AG09309 (cell line): ENCODE measurements at regions not wholly inside any gene's neighbourhood (a gene's known extent, or its start where the extent isn't known, plus 50 kb on each side); places are given as distances from the start of the nearest gene placed in this dataset.

ENCODE experiments used
- DNase-seq: peaks from one replicate; pipeline ENCODE4 v3.0.0-alpha.2; 2010; ENCODE audit warnings: low read depth
- H3K4me3 ChIP-seq: 2 replicates; pipeline ENCODE4 v1.5.1; 2011; ENCODE audit warnings: mild to moderate bottlenecking, low read depth, low read length, moderate library complexity; ENCODE audit not compliant: control insufficient read depth
- TF ChIP-seq, protein P1 (sequence below): IDR thresholded peaks from 2 replicates; pipeline ENCODE4 v1.5.1; 2011; ENCODE audit warnings: mild to moderate bottlenecking, low read depth, low read length, inconsistent platforms; ENCODE audit not compliant: insufficient read depth, control insufficient read depth; ENCODE audit errors: missing control alignments

DNA sequence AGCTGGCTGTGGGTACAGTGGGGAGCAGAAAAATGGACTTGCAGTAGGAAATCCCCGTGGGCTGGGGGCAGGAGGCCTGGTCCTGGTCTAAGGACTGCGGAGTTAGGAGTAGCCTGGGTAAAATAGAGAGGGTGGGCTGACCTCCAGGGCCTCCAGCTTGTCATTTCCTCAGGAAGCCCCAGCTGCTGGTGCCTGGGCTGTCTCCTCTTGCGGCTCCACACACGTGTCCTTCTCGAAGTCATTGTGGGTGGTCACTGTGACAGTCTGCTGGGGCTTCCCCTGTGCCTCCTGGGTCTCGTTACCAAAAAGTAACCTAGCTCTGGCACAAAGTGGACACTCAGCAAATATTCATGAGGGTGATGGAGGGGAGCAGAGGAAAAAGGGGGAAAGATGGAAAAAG lies 259.7 kb downstream of the FGF9 start:
- no peak overlapping the region for H3K4me3 ChIP-seq
- no peak for DNase-seq
- TF ChIP-seq, protein P1, sequence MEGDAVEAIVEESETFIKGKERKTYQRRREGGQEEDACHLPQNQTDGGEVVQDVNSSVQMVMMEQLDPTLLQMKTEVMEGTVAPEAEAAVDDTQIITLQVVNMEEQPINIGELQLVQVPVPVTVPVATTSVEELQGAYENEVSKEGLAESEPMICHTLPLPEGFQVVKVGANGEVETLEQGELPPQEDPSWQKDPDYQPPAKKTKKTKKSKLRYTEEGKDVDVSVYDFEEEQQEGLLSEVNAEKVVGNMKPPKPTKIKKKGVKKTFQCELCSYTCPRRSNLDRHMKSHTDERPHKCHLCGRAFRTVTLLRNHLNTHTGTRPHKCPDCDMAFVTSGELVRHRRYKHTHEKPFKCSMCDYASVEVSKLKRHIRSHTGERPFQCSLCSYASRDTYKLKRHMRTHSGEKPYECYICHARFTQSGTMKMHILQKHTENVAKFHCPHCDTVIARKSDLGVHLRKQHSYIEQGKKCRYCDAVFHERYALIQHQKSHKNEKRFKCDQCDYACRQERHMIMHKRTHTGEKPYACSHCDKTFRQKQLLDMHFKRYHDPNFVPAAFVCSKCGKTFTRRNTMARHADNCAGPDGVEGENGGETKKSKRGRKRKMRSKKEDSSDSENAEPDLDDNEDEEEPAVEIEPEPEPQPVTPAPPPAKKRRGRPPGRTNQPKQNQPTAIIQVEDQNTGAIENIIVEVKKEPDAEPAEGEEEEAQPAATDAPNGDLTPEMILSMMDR: no peak

DNA sequence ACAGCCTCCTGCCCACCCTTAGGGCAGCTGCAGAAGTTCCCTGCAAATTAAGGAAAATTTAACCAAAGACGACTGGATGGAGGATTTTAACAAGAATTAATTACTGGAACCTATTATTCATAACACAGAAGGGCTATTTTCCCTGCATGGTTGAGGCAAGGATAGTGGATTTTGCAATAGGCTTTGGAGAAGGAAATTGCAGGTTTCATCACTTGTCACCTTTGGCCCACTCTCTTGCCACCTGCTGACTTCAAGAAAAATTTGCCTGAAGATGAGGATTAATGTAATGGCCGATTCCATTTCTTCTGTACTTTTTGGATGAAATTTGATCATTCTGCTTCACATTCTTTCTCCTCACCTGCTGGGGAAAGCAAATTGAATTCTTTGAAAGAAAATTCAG lies 261.7 kb downstream of the FGF9 start:
- TF ChIP-seq, protein P1: no peak
- H3K4me3 ChIP-seq: no peak overlapping the region
- no peak for DNase-seq

DNA sequence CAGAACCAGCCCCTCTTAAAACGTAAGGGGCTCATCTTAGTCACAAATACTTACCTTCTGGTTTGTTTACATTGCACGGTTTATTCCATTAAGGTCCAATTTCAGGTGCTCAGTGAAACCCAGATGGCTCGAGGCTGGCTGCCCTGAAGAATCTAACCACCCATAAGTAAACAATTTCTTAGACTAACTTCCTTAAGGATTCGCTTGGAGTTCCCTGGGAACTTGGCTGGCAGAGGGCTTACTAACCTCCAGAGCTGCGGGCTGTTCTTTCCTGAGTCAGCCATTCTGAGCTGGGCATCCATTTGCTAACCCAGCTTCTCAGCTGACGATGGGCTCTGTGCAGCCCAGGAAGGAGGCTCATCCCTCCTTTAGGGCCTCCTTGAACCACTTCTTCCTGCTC lies 262.1 kb downstream of the FGF9 start:
- TF ChIP-seq, protein P1: no peak
- DNase-seq: no peak
- H3K4me3 ChIP-seq: no peak overlapping the region

DNA sequence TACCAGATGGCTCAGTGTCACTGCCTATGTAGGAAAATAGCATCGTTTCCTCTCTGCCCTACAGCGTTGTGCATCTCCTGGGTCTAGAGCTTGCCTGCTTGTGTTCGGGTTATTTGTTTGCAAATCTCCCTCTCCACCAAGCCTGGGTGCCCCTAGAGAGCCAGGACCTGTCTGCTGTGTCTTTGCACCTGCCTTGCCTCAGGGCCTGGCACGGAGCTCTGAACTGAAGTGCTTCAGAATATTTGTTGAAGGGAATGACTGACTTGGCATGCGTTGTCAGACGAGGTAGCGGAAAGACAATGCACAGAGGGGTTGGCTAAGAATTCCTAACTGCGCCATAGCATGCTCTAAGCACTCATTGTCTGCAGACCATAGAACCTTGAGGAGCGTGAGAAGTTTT lies 263.4 kb downstream of the FGF9 start:
- TF ChIP-seq, protein P1: no peak
- no peak for DNase-seq
- no peak overlapping the region for H3K4me3 ChIP-seq

DNA sequence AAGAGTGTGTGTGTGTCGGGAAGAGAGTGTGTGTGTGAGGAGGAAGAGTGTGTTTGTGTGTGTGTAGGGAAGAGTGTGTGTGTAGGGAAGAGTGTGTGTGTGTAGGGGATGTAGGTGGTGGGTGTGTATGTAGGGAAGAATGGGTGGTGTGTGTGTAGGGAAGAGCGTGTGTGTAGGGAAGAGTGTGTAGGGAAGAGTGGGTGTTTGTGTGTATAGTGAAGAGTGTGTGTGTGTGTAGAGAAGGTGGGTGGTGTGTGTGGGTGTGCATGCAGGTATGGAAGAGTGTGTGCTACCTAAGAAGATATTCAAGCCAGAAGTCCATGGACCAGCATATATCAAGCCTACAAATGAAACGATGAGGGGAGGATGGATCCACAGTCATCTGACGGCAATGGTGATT lies 265.8 kb downstream of the FGF9 start:
- DNase-seq: no peak
- H3K4me3 ChIP-seq: no peak overlapping the region
- TF ChIP-seq, protein P1: no peak

DNA sequence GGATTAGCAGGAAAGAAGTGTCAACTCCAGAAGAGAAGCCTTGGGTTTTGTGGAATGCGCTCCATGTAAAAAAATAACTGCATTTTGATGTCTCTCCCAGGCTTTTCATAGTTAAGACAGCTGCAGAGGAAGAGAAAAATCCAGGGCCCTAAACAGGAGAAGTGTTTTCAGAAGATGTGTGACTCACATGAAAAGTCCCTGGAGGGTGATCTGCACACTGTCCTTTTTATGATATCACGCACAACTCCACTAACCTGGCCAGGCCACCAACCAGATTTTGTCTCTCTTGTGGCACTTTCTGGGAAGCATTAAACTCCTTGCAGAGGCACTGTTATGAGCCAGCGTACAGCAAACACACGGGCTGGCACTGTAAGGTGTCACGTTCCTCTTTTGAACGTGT lies 267.3 kb downstream of the FGF9 start:
- no peak for DNase-seq

More for the DNA sequence above, 267.3 kb downstream of the FGF9 start:
- H3K4me3 ChIP-seq: no peak overlapping the region
- TF ChIP-seq, protein P1: no peak
